Stomach (tissue), 4 donors: ENCODE measurements at regions not wholly inside any gene's neighbourhood (a gene's known extent, or its start where the extent isn't known, plus 50 kb on each side); places are given as distances from the start of the nearest gene placed in this dataset.

Experiments used
- CTCF ChIP-seq, 7 experiments: fragments of 450-650 bp in 4 of 7; fragments of 200-600 bp in 3 of 7; sonication (generic) in 3 of 7; IDR thresholded peaks; one replicate each; pipeline ENCODE4 v1.5.1; 2016 to 2019; ENCODE audit warnings: antibody characterized with exemption in 7 of 7, control low read depth in 2 of 7, mild to moderate bottlenecking in 1 of 7
- EP300 ChIP-seq: sonication (generic); formaldehyde crosslinking; IDR thresholded peaks from one replicate; pipeline ENCODE4 v1.6.1; 2017; ENCODE audit warnings: antibody characterized with exemption
- POLR2A ChIP-seq, 4 donors: fragments of 450-650 bp; IDR thresholded peaks; one replicate each; pipeline ENCODE4 v1.6.1; 2016; ENCODE audit warnings: antibody characterized with exemption in 4 of 4, control low read depth in 2 of 4, mild to moderate bottlenecking in 1 of 4, moderate library complexity in 1 of 4
- POLR2AphosphoS5 ChIP-seq, 3 donors: sonication (generic); formaldehyde crosslinking; IDR thresholded peaks; one replicate each; pipeline ENCODE4 v1.6.1; 2016; ENCODE audit warnings: antibody characterized with exemption in 3 of 3

- TF ChIP-seq POLR2A (IDR thresholded peaks at IDR 0.05) (no peak), CTCF (IDR thresholded peaks at IDR 0.05) (no peak), POLR2AphosphoS5 (IDR thresholded peaks at IDR 0.05) (no peak), EP300 (no peak)
These were observed 77.5 kb upstream of the ANK3 start for GRCh38 chr10:60467202-60467546.
